CD4-positive, alpha-beta T cell (primary cell): ENCODE measurements at regions not wholly inside any gene's neighbourhood (a gene's known extent, or its start where the extent isn't known, plus 50 kb on each side); places are given as distances from the start of the nearest gene placed in this dataset.

ENCODE experiments used
- ATAC-seq: fragments of 200-7000 bp; cut with Tn5 transposase; one replicate; pipeline ENCODE4 v1.10.0; 2022; ENCODE audit warnings: mild to moderate bottlenecking; ENCODE audit not compliant: poor library complexity
- CTCF ChIA-PET: fragments of 350-600 bp; sonication (Branson Sonifier 250); formaldehyde crosslinking; loops from one replicate; lab custom pipeline; 2021; ENCODE audit warnings: antibody characterized with exemption, inconsistent platforms; lab: Charles Lee
- POLR2A ChIA-PET: fragments of 350-600 bp; sonication (Branson Sonifier 250); formaldehyde crosslinking; loops from one replicate; lab custom pipeline; 2021; ENCODE audit warnings: antibody characterized with exemption, inconsistent platforms; lab: Charles Lee
- DNase-seq, 14 experiments: peaks; one replicate each; pipeline ENCODE4 v3.0.0-alpha.2; 2013 to 2020; ENCODE audit warnings: mixed read lengths in 2 of 14
- H3K27ac ChIP-seq, 2 donors: one replicate each; pipeline versions ENCODE4 v1.5.1 to v1.7.0; 2013; ENCODE audit warnings: low read length in 2 of 2, low read depth in 1 of 2, mild to moderate bottlenecking in 1 of 2
- H3K27me3 ChIP-seq, 2 experiments: 1 replicate in 1 of 2; 2 replicates in 1 of 2; pipeline versions ENCODE4 v1.6.1 to v1.7.0; 2013; ENCODE audit warnings: low read length in 2 of 2, control low read depth in 1 of 2, mild to moderate bottlenecking in 1 of 2, moderate library complexity in 1 of 2; ENCODE audit not compliant: insufficient read depth in 2 of 2, control insufficient read depth in 1 of 2
- H3K36me3 ChIP-seq: one replicate; pipeline ENCODE4 v1.6.1; 2013; ENCODE audit warnings: low read length, control low read depth; ENCODE audit not compliant: insufficient read depth
- H3K4me1 ChIP-seq: one replicate; pipeline ENCODE4 v1.6.1; 2013; ENCODE audit warnings: low read length, control low read depth; ENCODE audit not compliant: insufficient read depth
- H3K4me3 ChIP-seq: one replicate; pipeline ENCODE4 v1.5.1; 2013; ENCODE audit warnings: mild to moderate bottlenecking, low read length, moderate library complexity
- H3K9me3 ChIP-seq, 2 experiments: 1 replicate in 1 of 2; 2 replicates in 1 of 2; pipeline versions ENCODE4 v1.6.1 to v1.7.0; 2013; ENCODE audit warnings: low read length in 2 of 2, mild to moderate bottlenecking in 2 of 2, control low read depth in 1 of 2, moderate library complexity in 1 of 2; ENCODE audit not compliant: control insufficient read depth in 1 of 2, insufficient read depth in 1 of 2
- H3K27ac Mint-ChIP-seq: one replicate; pipeline ENCODE4 v1.8.0; 2020; ENCODE audit warnings: mixed read lengths
- H3K27me3 Mint-ChIP-seq: one replicate; pipeline ENCODE4 v1.8.0; 2021; ENCODE audit warnings: mixed read lengths
- H3K36me3 Mint-ChIP-seq: one replicate; pipeline ENCODE4 v1.8.0; 2021; ENCODE audit warnings: low read depth, mixed read lengths
- H3K4me1 Mint-ChIP-seq: one replicate; pipeline ENCODE4 v1.8.0; 2021; ENCODE audit warnings: low read depth, mixed read lengths
- H3K4me3 Mint-ChIP-seq: one replicate; pipeline ENCODE4 v1.8.0; 2020; ENCODE audit warnings: mild to moderate bottlenecking, mixed read lengths
- H3K9me3 Mint-ChIP-seq: one replicate; pipeline ENCODE4 v1.8.0; 2020; ENCODE audit warnings: mixed read lengths
- intact Hi-C, 2 experiments: fragments of 100-400 bp; cut with DNase I in 1 of 2; cut with micrococcal nuclease in 1 of 2; formaldehyde crosslinking; loops; one replicate each; pipeline versions ENCODE4 v1.15.1 to v1.9.0; 2023 to 2025; cut with DNase I, micrococcal nuclease
- TF ChIP-seq, protein P1 (sequence below): fragments of 200-600 bp; IDR thresholded peaks from one replicate; pipeline ENCODE4 v1.8.0; 2022; ENCODE audit warnings: antibody characterized with exemption, mild to moderate bottlenecking

DNA sequence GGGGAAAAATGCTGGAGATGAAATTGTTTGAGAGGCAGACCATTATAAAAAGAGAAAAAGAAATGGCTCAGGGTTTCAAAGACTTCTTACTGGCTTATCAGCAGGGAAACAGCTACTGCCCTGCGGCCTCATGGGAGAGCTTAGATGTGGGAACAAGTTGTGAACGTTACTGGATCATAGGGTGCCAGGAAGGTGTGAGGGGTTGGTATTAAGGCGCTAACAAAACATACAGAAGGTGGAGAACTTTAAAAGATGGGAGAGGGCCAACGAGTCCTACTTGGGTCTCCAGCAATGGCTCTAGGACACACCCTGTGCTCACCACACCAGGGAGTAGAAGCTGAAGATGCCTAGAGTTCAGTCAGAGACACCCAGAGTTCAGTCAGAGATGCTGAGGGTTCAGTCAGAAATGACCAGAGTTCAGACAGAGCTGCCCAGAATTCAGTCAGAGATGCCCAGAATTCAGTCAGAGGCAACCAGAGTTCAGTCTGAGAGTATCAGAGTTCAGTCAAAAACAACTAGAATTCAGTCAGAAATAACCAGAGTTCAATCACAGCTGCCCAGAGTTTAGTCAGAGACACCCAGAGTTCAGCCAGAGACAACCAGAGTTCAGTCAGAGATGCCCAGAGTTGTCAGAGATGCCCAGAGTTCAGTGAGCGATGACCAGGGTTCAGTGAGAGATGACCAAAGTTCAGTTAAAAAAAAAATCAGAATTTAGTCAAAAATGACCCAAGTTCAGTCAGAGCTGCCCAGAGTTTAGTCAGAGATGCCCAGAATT is 1103.6 kb downstream of the BCL11B start:
- Mint-ChIP-seq H3K4me3 (peak overlapping the region; percentile 49), H3K27me3 (no peaks in the 10 kb centered on the region), H3K36me3 (peaks cover 7% of the 10 kb centered on the region), H3K4me1 (peaks cover 99% of the 10 kb centered on the region), H3K27ac (peak overlapping the region; percentile 93), H3K9me3 (peaks cover 3% of the 10 kb centered on the region)
- ChIA-PET POLR2A (interaction anchor here (0.7 to 13.1 kb wide), 18 partner anchors 20 to 1104 kb away, joined by 3 to 468 read pairs (median 4); partner anchors contain the start of gene BCL11B), CTCF (interaction anchor here (1.0 to 1.9 kb wide), 4 partner anchors 12 to 1098 kb away, joined by 3 to 6 read pairs (median 4); no protein-coding TSS in a partner anchor)
- TF ChIP-seq, protein P1, sequence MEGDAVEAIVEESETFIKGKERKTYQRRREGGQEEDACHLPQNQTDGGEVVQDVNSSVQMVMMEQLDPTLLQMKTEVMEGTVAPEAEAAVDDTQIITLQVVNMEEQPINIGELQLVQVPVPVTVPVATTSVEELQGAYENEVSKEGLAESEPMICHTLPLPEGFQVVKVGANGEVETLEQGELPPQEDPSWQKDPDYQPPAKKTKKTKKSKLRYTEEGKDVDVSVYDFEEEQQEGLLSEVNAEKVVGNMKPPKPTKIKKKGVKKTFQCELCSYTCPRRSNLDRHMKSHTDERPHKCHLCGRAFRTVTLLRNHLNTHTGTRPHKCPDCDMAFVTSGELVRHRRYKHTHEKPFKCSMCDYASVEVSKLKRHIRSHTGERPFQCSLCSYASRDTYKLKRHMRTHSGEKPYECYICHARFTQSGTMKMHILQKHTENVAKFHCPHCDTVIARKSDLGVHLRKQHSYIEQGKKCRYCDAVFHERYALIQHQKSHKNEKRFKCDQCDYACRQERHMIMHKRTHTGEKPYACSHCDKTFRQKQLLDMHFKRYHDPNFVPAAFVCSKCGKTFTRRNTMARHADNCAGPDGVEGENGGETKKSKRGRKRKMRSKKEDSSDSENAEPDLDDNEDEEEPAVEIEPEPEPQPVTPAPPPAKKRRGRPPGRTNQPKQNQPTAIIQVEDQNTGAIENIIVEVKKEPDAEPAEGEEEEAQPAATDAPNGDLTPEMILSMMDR = no peak
- Histone ChIP-seq H3K27me3 (no peaks in the 10 kb centered on the region), H3K36me3 (no peaks in the 10 kb centered on the region), H3K9me3 (no peaks in the 10 kb centered on the region), H3K4me3 (no peak overlapping the region), H3K4me1 (peaks cover 79% of the 10 kb centered on the region), H3K27ac (peak overlapping the region; percentile 64 to 68)
- intact Hi-C loops = loop anchor here in 1 of 2 experiments (2.0 kb wide), 1 partner anchor 28 kb away; no protein-coding TSS in a partner anchor
- DNase-seq = peak in 1 of 14 experiments; percentile 49
- ATAC-seq = no peak

DNA sequence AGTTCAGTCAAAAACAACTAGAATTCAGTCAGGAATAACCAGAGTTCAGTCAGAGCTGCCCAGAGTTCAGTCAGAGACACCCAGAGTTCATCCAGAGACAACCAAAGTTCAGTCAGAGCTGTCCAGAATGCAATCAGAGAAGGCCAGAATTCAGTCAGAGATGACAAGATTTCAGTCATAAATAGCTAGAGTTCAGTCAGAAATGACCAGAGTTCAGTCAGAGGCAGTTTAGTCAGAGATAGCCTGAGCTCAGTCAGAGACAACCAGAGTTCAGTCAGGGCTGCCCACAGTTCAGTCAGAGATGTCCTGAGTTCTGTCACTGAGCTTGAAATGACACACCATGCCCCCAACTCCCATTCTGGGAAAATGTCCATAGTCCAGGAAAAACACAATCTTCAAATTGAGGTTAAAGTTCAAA is 1102.8 kb downstream of the BCL11B start:
- no peaks in the 10 kb centered on the region for H3K36me3 ChIP-seq
- ChIA-PET CTCF (interaction anchor here (1.5 to 1.9 kb wide), 3 partner anchors 13 to 1097 kb away, joined by 3 to 6 read pairs (median 5); no protein-coding TSS in a partner anchor), POLR2A (interaction anchor here (0.7 to 13.1 kb wide), 12 partner anchors 20 to 1103 kb away, joined by 3 to 468 read pairs (median 4); partner anchors contain the start of gene BCL11B)
- no peak for ATAC-seq
- H3K27me3 Mint-ChIP-seq = no peaks in the 10 kb centered on the region
- peak overlapping the region; percentile 64 to 68 for H3K27ac ChIP-seq
- peaks cover 7% of the 10 kb centered on the region for H3K36me3 Mint-ChIP-seq
- H3K4me1 ChIP-seq = peaks cover 81% of the 10 kb centered on the region
- no peak for DNase-seq
- H3K9me3 ChIP-seq = no peaks in the 10 kb centered on the region
- peaks cover 3% of the 10 kb centered on the region for H3K9me3 Mint-ChIP-seq
- peak overlapping the region; percentile 75 for H3K4me3 Mint-ChIP-seq
- H3K27ac Mint-ChIP-seq = peak overlapping the region; percentile 93
- TF ChIP-seq, protein P1 = no peak
- no peaks in the 10 kb centered on the region for H3K27me3 ChIP-seq
- H3K4me3 ChIP-seq = no peak overlapping the region
- peaks cover 99% of the 10 kb centered on the region for H3K4me1 Mint-ChIP-seq
- intact Hi-C loops = loop anchor here in 1 of 2 experiments (2.0 kb wide), 1 partner anchor 28 kb away; no protein-coding TSS in a partner anchor

DNA sequence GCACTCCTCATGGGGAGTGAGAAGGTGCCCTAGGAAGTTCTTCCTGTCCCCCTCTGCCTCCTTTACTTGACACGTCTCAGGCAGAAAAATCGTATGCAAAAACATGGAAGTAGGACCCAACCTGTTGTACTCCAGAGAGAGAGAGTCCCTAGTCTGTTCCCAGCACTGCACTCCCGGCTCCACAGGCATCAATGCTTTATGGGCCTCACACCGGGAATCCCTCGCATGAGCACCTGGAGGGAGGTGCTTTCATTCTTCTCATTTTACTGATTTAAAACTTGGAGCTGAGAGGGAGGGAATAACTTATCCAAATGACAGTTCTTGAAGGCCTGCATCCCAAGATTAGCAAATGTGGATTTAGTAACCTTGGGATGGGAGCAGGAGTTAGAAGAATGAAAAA is 1101.4 kb downstream of the BCL11B start:
- H3K4me1 Mint-ChIP-seq = peaks cover 99% of the 10 kb centered on the region
- ATAC-seq (no peak), DNase-seq (no peak)
- Histone ChIP-seq H3K4me1 (peaks cover 93% of the 10 kb centered on the region), H3K36me3 (no peaks in the 10 kb centered on the region), H3K9me3 (no peaks in the 10 kb centered on the region), H3K27me3 (no peaks in the 10 kb centered on the region), H3K4me3 (no peak overlapping the region), H3K27ac (peak overlapping the region; percentile 78 to 80)
- POLR2A ChIA-PET = interaction anchor here (0.8 to 13.1 kb wide), 5 partner anchors 18 to 1102 kb away, joined by 3 to 468 read pairs (median 6); partner anchors contain the start of gene BCL11B
- H3K27me3 Mint-ChIP-seq = no peaks in the 10 kb centered on the region
- intact Hi-C loops = no loop called here
- peak overlapping the region; percentile 93 for H3K27ac Mint-ChIP-seq
- peaks cover 7% of the 10 kb centered on the region for H3K36me3 Mint-ChIP-seq
- CTCF ChIA-PET = no interaction called here
- peak overlapping the region; percentile 32 for H3K4me3 Mint-ChIP-seq
- TF ChIP-seq, protein P1 = no peak
- H3K9me3 Mint-ChIP-seq = peaks cover 3% of the 10 kb centered on the region
